ENCODE measurements at regions not wholly inside any gene's neighbourhood (a gene's known extent, or its start where the extent isn't known, plus 50 kb on each side); places are given as distances from the start of the nearest gene placed in this dataset.

- TF ChIP-seq TAF1 (IDR thresholded peaks at IDR 0.05; ENCODE audit: low read depth) (no peak), TEAD4 (IDR thresholded peaks at IDR 0.05) (no peak), ZBTB7A (IDR thresholded peaks at IDR 0.05; ENCODE audit: low read depth) (no peak), CREB1 (IDR thresholded peaks at IDR 0.05; ENCODE audit: low read depth) (no peak), MAX (IDR thresholded peaks at IDR 0.05) (no peak), EGR1 (IDR thresholded peaks at IDR 0.05) (no peak), NFIC (IDR thresholded peaks at IDR 0.05) (no peak), FOXM1 (IDR thresholded peaks at IDR 0.05; ENCODE audit: borderline replicate concordance, low read depth) (no peak)
These were observed 87.2 kb downstream of the ZNF280B start for GRCh38 chr22:22421392-22421791.

- TF ChIP-seq YY1 (IDR thresholded peaks at IDR 0.05; ENCODE audit: low read depth) (no peak), EP300 (IDR thresholded peaks at IDR 0.05; ENCODE audit: borderline replicate concordance) (no peak), RAD21 (IDR thresholded peaks at IDR 0.05; ENCODE audit: low read depth) (no peak), CREB1 (IDR thresholded peaks at IDR 0.05; ENCODE audit: low read depth) (no peak), EGR1 (IDR thresholded peaks at IDR 0.05) (no peak)
These were observed 85.9 kb downstream of the ZNF280B start for GRCh38 chr22:22422629-22423112.

GRCh38 chr22:22423681-22424080 is 84.9 kb downstream of the ZNF280B start:
- no peak for TF ChIP-seq EGR1 (IDR thresholded peaks at IDR 0.05)
- no peak for TF ChIP-seq CEBPB (IDR thresholded peaks at IDR 0.05)
- no peak for TF ChIP-seq CREB1 (IDR thresholded peaks at IDR 0.05; ENCODE audit: low read depth)
- no peak for TF ChIP-seq MAX (IDR thresholded peaks at IDR 0.05)
- TF ChIP-seq NFIC (IDR thresholded peaks at IDR 0.05) = no peak
- TF ChIP-seq FOXM1 (IDR thresholded peaks at IDR 0.05; ENCODE audit: borderline replicate concordance, low read depth) = no peak
- TF ChIP-seq RAD21 (IDR thresholded peaks at IDR 0.05; ENCODE audit: low read depth) = no peak
- TF ChIP-seq EP300 (IDR thresholded peaks at IDR 0.05; ENCODE audit: borderline replicate concordance) = no peak
- no peak for TF ChIP-seq USF1 (IDR thresholded peaks at IDR 0.05)
- TF ChIP-seq ZBTB7A (IDR thresholded peaks at IDR 0.05; ENCODE audit: low read depth) = no peak
- no peak for TF ChIP-seq YY1 (IDR thresholded peaks at IDR 0.05; ENCODE audit: low read depth)

- TF ChIP-seq REST (IDR thresholded peaks at IDR 0.05; ENCODE audit: low read depth) = no peak
- no peak for TF ChIP-seq TAF1 (IDR thresholded peaks at IDR 0.05; ENCODE audit: low read depth)
- TF ChIP-seq TCF12 (IDR thresholded peaks at IDR 0.05; ENCODE audit: low read depth) = no peak
- TF ChIP-seq YY1 (IDR thresholded peaks at IDR 0.05; ENCODE audit: low read depth) = no peak
- no peak for TF ChIP-seq CREB1 (IDR thresholded peaks at IDR 0.05; ENCODE audit: low read depth)
- no peak for TF ChIP-seq CEBPB (IDR thresholded peaks at IDR 0.05)
- TF ChIP-seq RAD21 (IDR thresholded peaks at IDR 0.05; ENCODE audit: low read depth) = no peak
- no peak for TF ChIP-seq TEAD4 (IDR thresholded peaks at IDR 0.05)
- TF ChIP-seq EGR1 (IDR thresholded peaks at IDR 0.05) = no peak
- no peak for TF ChIP-seq USF1 (IDR thresholded peaks at IDR 0.05)
- TF ChIP-seq ZBTB7A (IDR thresholded peaks at IDR 0.05; ENCODE audit: low read depth) = no peak
These were observed 84.2 kb downstream of the ZNF280B start for GRCh38 chr22:22424210-22424800.

- no peak for TF ChIP-seq USF1 (IDR thresholded peaks at IDR 0.05)
- TF ChIP-seq CEBPB (IDR thresholded peaks at IDR 0.05) = no peak
- no peak for TF ChIP-seq EGR1 (IDR thresholded peaks at IDR 0.05)
- no peak for TF ChIP-seq TCF12 (IDR thresholded peaks at IDR 0.05; ENCODE audit: low read depth)
- no peak for TF ChIP-seq YY1 (IDR thresholded peaks at IDR 0.05; ENCODE audit: low read depth)
- no peak for TF ChIP-seq REST (IDR thresholded peaks at IDR 0.05; ENCODE audit: low read depth)
- no peak for TF ChIP-seq ZBTB7A (IDR thresholded peaks at IDR 0.05; ENCODE audit: low read depth)
- no peak for TF ChIP-seq TEAD4 (IDR thresholded peaks at IDR 0.05)
- TF ChIP-seq TAF1 (IDR thresholded peaks at IDR 0.05; ENCODE audit: low read depth) = no peak
- no peak for TF ChIP-seq RAD21 (IDR thresholded peaks at IDR 0.05; ENCODE audit: low read depth)
- TF ChIP-seq NFIC (IDR thresholded peaks at IDR 0.05) = no peak
- no peak for TF ChIP-seq FOXM1 (IDR thresholded peaks at IDR 0.05; ENCODE audit: borderline replicate concordance, low read depth)
- no peak for TF ChIP-seq CREB1 (IDR thresholded peaks at IDR 0.05; ENCODE audit: low read depth)
These were observed 83.6 kb downstream of the ZNF280B start for GRCh38 chr22:22424956-22425355.
